SKM-1 (cell line): ENCODE measurements at regions not wholly inside any gene's neighbourhood (a gene's known extent, or its start where the extent isn't known, plus 50 kb on each side); places are given as distances from the start of the nearest gene placed in this dataset.

ENCODE experiments used
- DNase-seq: peaks from one replicate; lab custom pipeline; 2025; ENCODE audit not compliant: unreplicated experiment; lab: John Stamatoyannopoulos, UW

GRCh38 chr19:27750391-27751043, 1462.4 kb downstream of the UQCRFS1 start:
- no peak for DNase-seq

- no peak for DNase-seq
Measured at GRCh38 chr19:27748551-27749152, 1464.3 kb downstream of the UQCRFS1 start.

- no peak for DNase-seq
Measured at GRCh38 chr19:27746691-27747380, 1466.1 kb downstream of the UQCRFS1 start.

GRCh38 chr19:27745978-27746542, 1466.9 kb downstream of the UQCRFS1 start:
- no peak for DNase-seq

GRCh38 chr19:27744926-27745768, 1467.8 kb downstream of the UQCRFS1 start:
- no peak for DNase-seq

- no peak for DNase-seq
Measured at GRCh38 chr19:27742041-27742440, 1470.9 kb downstream of the UQCRFS1 start.

GRCh38 chr19:27741236-27741635, 1471.7 kb downstream of the UQCRFS1 start:
- DNase-seq: no peak

- no peak for DNase-seq
Measured at GRCh38 chr19:27740396-27740795, 1472.6 kb downstream of the UQCRFS1 start.

GRCh38 chr19:27738569-27739193, 1474.3 kb downstream of the UQCRFS1 start:
- DNase-seq: no peak

GRCh38 chr19:27736225-27736624, 1476.7 kb downstream of the UQCRFS1 start:
- DNase-seq: no peak

GRCh38 chr19:27735314-27735713, 1477.6 kb downstream of the UQCRFS1 start:
- DNase-seq: no peak

GRCh38 chr19:27734496-27735220, 1478.3 kb downstream of the UQCRFS1 start:
- no peak for DNase-seq

GRCh38 chr19:27733551-27734266, 1479.2 kb downstream of the UQCRFS1 start:
- no peak for DNase-seq

- no peak for DNase-seq
Measured at GRCh38 chr19:27729332-27729731, 1483.6 kb downstream of the UQCRFS1 start.

GRCh38 chr19:27722625-27723024, 1490.3 kb downstream of the UQCRFS1 start:
- DNase-seq: no peak

GRCh38 chr19:27720155-27720554, 1492.8 kb downstream of the UQCRFS1 start:
- DNase-seq: no peak

GRCh38 chr19:27719034-27719433, 1493.9 kb downstream of the UQCRFS1 start:
- DNase-seq: no peak

GRCh38 chr19:27718234-27718633, 1494.7 kb downstream of the UQCRFS1 start:
- no peak for DNase-seq

- no peak for DNase-seq
Measured at GRCh38 chr19:27717825-27718224, 1495.1 kb downstream of the UQCRFS1 start.
